ENCODE measurements at regions not wholly inside any gene's neighbourhood (a gene's known extent, or its start where the extent isn't known, plus 50 kb on each side); places are given as distances from the start of the nearest gene placed in this dataset.

- Histone ChIP-seq H3F3A (ENCODE audit: insufficient read depth, low read length) (no peaks in the 10 kb centered on the region), H4K20me1 (ENCODE audit: insufficient read depth, low read length) (no peaks in the 10 kb centered on the region), H3K36me3 (replicated peaks; ENCODE audit: insufficient read depth, low read length) (no peaks in the 10 kb centered on the region), H3K9me3 (replicated peaks; ENCODE audit: insufficient read depth, low read length) (no peaks in the 10 kb centered on the region), H3K4me3 (ENCODE audit: low read length) (no peak overlapping the region), H3K27me3 (replicated peaks; ENCODE audit: insufficient read depth, low read length) (no peaks in the 10 kb centered on the region), H3K4me1 (ENCODE audit: low read length) (no peaks in the 10 kb centered on the region), H2AFZ (ENCODE audit: low read length) (no peak overlapping the region), H3K9me2 (replicated peaks; ENCODE audit: insufficient read depth, low read length) (no peaks in the 10 kb centered on the region), H3K79me2 (ENCODE audit: low read length) (no peaks in the 10 kb centered on the region), H3K9ac (ENCODE audit: low read length) (no peak overlapping the region), H3K27ac (ENCODE audit: low read length) (no peak overlapping the region), H3K4me2 (ENCODE audit: low read depth, low read length) (no peak overlapping the region)
- no peak for TF ChIP-seq EZH2 (optimal IDR thresholded peaks at IDR 0.05; ENCODE audit: low read depth, low read length)
- no peak for TF ChIP-seq EZH2phosphoT487 (IDR thresholded peaks at IDR 0.05; ENCODE audit: low read length)
- TF ChIP-seq, protein P1, sequence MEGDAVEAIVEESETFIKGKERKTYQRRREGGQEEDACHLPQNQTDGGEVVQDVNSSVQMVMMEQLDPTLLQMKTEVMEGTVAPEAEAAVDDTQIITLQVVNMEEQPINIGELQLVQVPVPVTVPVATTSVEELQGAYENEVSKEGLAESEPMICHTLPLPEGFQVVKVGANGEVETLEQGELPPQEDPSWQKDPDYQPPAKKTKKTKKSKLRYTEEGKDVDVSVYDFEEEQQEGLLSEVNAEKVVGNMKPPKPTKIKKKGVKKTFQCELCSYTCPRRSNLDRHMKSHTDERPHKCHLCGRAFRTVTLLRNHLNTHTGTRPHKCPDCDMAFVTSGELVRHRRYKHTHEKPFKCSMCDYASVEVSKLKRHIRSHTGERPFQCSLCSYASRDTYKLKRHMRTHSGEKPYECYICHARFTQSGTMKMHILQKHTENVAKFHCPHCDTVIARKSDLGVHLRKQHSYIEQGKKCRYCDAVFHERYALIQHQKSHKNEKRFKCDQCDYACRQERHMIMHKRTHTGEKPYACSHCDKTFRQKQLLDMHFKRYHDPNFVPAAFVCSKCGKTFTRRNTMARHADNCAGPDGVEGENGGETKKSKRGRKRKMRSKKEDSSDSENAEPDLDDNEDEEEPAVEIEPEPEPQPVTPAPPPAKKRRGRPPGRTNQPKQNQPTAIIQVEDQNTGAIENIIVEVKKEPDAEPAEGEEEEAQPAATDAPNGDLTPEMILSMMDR (IDR thresholded peaks at IDR 0.05; ENCODE audit: low read length): no peak
- no peak for DNase-seq
These were observed 73.3 kb downstream of the ASCL4 start for GRCh38 chr12:107847830-107848229.

GRCh38 chr12:107853479-107853878, 79.0 kb downstream of the ASCL4 start:
- H3K79me2 ChIP-seq (ENCODE audit: low read length): no peaks in the 10 kb centered on the region
- no peaks in the 10 kb centered on the region for H3K27me3 ChIP-seq (replicated peaks; ENCODE audit: insufficient read depth, low read length)
- no peak overlapping the region for H3K27ac ChIP-seq (ENCODE audit: low read length)
- no peak overlapping the region for H2AFZ ChIP-seq (ENCODE audit: low read length)
- H3K4me1 ChIP-seq (ENCODE audit: low read length): no peaks in the 10 kb centered on the region
- H3K9me2 ChIP-seq (replicated peaks; ENCODE audit: insufficient read depth, low read length): no peaks in the 10 kb centered on the region
- H3K9ac ChIP-seq (ENCODE audit: low read length): no peak overlapping the region
- H3F3A ChIP-seq (ENCODE audit: insufficient read depth, low read length): no peaks in the 10 kb centered on the region
- TF ChIP-seq, protein P1 (IDR thresholded peaks at IDR 0.05; ENCODE audit: low read length): no peak
- TF ChIP-seq EZH2phosphoT487 (IDR thresholded peaks at IDR 0.05; ENCODE audit: low read length) (no peak), EZH2 (optimal IDR thresholded peaks at IDR 0.05; ENCODE audit: low read depth, low read length) (no peak)
- no peak overlapping the region for H3K4me2 ChIP-seq (ENCODE audit: low read depth, low read length)
- H4K20me1 ChIP-seq (ENCODE audit: insufficient read depth, low read length): no peaks in the 10 kb centered on the region
- no peaks in the 10 kb centered on the region for H3K36me3 ChIP-seq (replicated peaks; ENCODE audit: insufficient read depth, low read length)
- no peak for DNase-seq
- no peak overlapping the region for H3K4me3 ChIP-seq (ENCODE audit: low read length)
- no peaks in the 10 kb centered on the region for H3K9me3 ChIP-seq (replicated peaks; ENCODE audit: insufficient read depth, low read length)

DNA sequence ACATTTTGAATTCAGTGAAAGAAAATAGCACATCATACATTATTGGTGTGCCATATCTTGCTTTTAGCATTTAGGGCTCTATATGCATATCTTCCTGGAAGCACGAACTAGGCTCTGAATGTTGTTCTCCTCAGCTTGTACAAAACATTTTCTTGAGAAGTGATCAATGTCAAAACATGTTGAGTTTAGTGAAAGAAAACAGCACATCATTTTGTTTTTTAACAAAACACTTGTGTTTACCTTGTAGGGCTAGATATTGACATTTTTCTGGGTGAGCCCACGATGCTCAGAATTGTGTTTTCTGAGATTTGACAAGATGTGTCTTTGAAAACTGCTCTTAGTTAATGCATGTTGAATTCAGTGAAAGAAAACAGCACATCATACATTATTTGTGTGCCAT, 81.0 kb downstream of the ASCL4 start:
- Histone ChIP-seq H3K9ac (ENCODE audit: low read length) (no peak overlapping the region), H3K27me3 (replicated peaks; ENCODE audit: insufficient read depth, low read length) (no peaks in the 10 kb centered on the region), H3K27ac (ENCODE audit: low read length) (no peak overlapping the region), H4K20me1 (ENCODE audit: insufficient read depth, low read length) (no peaks in the 10 kb centered on the region), H3K4me1 (ENCODE audit: low read length) (no peaks in the 10 kb centered on the region), H3K9me3 (replicated peaks; ENCODE audit: insufficient read depth, low read length) (no peaks in the 10 kb centered on the region), H3K9me2 (replicated peaks; ENCODE audit: insufficient read depth, low read length) (no peaks in the 10 kb centered on the region), H3K79me2 (ENCODE audit: low read length) (no peaks in the 10 kb centered on the region), H3K4me3 (ENCODE audit: low read length) (no peak overlapping the region), H3F3A (ENCODE audit: insufficient read depth, low read length) (no peaks in the 10 kb centered on the region), H2AFZ (ENCODE audit: low read length) (no peak overlapping the region), H3K4me2 (ENCODE audit: low read depth, low read length) (no peak overlapping the region), H3K36me3 (replicated peaks; ENCODE audit: insufficient read depth, low read length) (no peaks in the 10 kb centered on the region)
- DNase-seq: no peak
- no peak for TF ChIP-seq EZH2 (optimal IDR thresholded peaks at IDR 0.05; ENCODE audit: low read depth, low read length)
- TF ChIP-seq, protein P1 (IDR thresholded peaks at IDR 0.05; ENCODE audit: low read length): no peak
- TF ChIP-seq EZH2phosphoT487 (IDR thresholded peaks at IDR 0.05; ENCODE audit: low read length): no peak
